Gastroesophageal sphincter (tissue), 4 donors: ENCODE measurements at regions not wholly inside any gene's neighbourhood (a gene's known extent, or its start where the extent isn't known, plus 50 kb on each side); places are given as distances from the start of the nearest gene placed in this dataset.

Experiments
- ATAC-seq: fragments of 150-250 bp; one replicate; pipeline ENCODE4 v1.9.1; 2016; ENCODE audit warnings: mild to moderate bottlenecking, moderate library complexity
- H3K27ac ChIP-seq, 4 donors: fragments of 200-600 bp; sonication (generic) in 3 of 4; 1 replicate in 3 of 4; 2 replicates in 1 of 4; pipeline ENCODE4 v1.5.1; 2016 to 2019
- H3K27me3 ChIP-seq: fragments of 200-600 bp; sonication (generic); one replicate; pipeline ENCODE4 v1.5.1; 2019
- H3K36me3 ChIP-seq, 2 donors: fragments of 200-600 bp; sonication (generic); one replicate each; pipeline ENCODE4 v1.5.1; 2019; ENCODE audit warnings: control low read depth in 1 of 2
- H3K4me1 ChIP-seq, 3 donors: fragments of 200-600 bp; sonication (generic); 1 replicate in 2 of 3; 2 replicates in 1 of 3; pipeline ENCODE4 v1.5.1; 2016 to 2019; ENCODE audit warnings: control low read depth in 2 of 3
- H3K4me3 ChIP-seq, 2 donors: fragments of 200-600 bp; sonication (generic); one replicate each; pipeline ENCODE4 v1.5.1; 2019; ENCODE audit warnings: mild to moderate bottlenecking in 1 of 2, moderate library complexity in 1 of 2
- H3K9me3 ChIP-seq, 3 donors: fragments of 200-600 bp; sonication (generic); one replicate each; pipeline ENCODE4 v1.5.1; 2017 to 2019; ENCODE audit warnings: control low read depth in 2 of 3
- CTCF ChIP-seq, 4 experiments: fragments of 200-600 bp in 2 of 4; fragments of 450-650 bp in 2 of 4; sonication (generic) in 1 of 4; IDR thresholded peaks; one replicate each; pipeline ENCODE4 v1.5.1; 2017 to 2019; ENCODE audit warnings: antibody characterized with exemption in 4 of 4, mild to moderate bottlenecking in 2 of 4, moderate library complexity in 2 of 4
- EP300 ChIP-seq: sonication (generic); formaldehyde crosslinking; IDR thresholded peaks from one replicate; pipeline ENCODE4 v1.6.1; 2017; ENCODE audit warnings: antibody characterized with exemption, mild to moderate bottlenecking
- POLR2A ChIP-seq, 2 donors: fragments of 450-650 bp; IDR thresholded peaks; one replicate each; pipeline ENCODE4 v1.6.1; 2017; ENCODE audit warnings: antibody characterized with exemption in 2 of 2, mild to moderate bottlenecking in 2 of 2, moderate library complexity in 1 of 2
- POLR2AphosphoS5 ChIP-seq: sonication (generic); formaldehyde crosslinking; IDR thresholded peaks from one replicate; pipeline ENCODE4 v1.6.1; 2017; ENCODE audit warnings: antibody characterized with exemption
- WGBS, 2 donors: methylation state at CpG; one replicate each; pipeline ENCODE4 v1.1.5; 2018; ENCODE audit warnings: low coverage in 1 of 2; 5-methylcytosine and 5-hydroxymethylcytosine counted together

GRCh38 chr2:66888246-66888645 is 453.3 kb downstream of the MEIS1 start:
- no peak for ATAC-seq
- H3K27ac ChIP-seq = peak overlapping the region; percentile 5 to 65 (median 37)
- H3K36me3 ChIP-seq = no peaks in the 10 kb centered on the region
- 89 to 94% methylated on average over 1 of the region's 1 CpG for WGBS, 2 donors
- H3K27me3 ChIP-seq = no peaks in the 10 kb centered on the region
- no peak overlapping the region for H3K4me3 ChIP-seq
- H3K4me1 ChIP-seq = peaks cover 0 to 38% (median 3%) of the 10 kb centered on the region in 3 donors
- no peaks in the 10 kb centered on the region for H3K9me3 ChIP-seq
- TF ChIP-seq CTCF (IDR thresholded peaks at IDR 0.05) (no peak), POLR2A (IDR thresholded peaks at IDR 0.05) (no peak), EP300 (no peak), POLR2AphosphoS5 (no peak)

DNA sequence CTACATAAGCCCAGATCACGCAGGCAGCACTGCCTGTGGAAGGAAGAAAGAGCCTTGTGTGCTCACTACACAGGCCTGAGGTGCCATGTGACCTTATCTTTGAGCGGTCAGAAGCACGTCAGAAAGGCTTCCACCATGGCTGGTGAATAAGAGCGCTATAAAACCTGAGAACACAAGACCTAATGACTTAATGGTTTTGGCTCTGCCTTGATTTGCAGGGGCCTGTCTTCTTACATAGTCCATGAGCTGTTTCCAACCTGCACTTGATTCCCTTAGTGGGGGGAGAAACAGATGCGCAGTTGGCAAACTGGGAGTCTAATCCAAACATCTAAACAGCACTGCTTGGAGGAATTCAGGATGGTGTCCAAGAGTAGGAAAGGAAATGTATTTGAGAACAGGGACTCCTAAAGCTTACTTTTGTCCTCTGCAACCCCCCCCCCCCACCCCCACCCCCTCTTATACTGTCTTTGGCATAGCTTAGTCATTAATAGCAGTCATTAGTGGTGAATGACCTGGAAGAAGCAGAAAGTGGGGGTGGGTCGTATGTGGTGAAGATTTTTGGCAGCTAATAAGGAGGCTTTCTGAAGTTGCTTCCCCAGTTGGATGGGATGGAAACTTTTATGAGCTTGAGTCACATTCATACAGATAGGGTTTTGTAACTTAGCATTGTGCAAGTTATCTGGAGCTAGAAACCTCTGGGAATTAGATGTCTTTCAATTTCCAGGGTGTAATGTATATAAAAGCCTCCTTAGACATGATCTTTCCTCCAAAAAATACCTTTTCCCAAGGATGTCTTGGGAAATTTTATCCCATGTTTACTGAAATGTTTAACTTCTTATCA is 454.1 kb downstream of the MEIS1 start:
- peaks cover 0 to 38% (median 3%) of the 10 kb centered on the region in 3 donors for H3K4me1 ChIP-seq
- H3K27ac ChIP-seq = peak overlapping the region; percentile 29 to 65 (median 44)

GRCh38 chr2:66889632-66889882 is 454.6 kb downstream of the MEIS1 start:
- no peaks in the 10 kb centered on the region for H3K27me3 ChIP-seq
- ATAC-seq = peak; percentile 6
- no peak overlapping the region for H3K4me3 ChIP-seq
- H3K9me3 ChIP-seq = no peaks in the 10 kb centered on the region
- H3K4me1 ChIP-seq = peaks cover 0 to 38% (median 3%) of the 10 kb centered on the region in 3 donors
- TF ChIP-seq EP300 = no peak
- TF ChIP-seq POLR2AphosphoS5 = no peak
- TF ChIP-seq CTCF (IDR thresholded peaks at IDR 0.05) = no peak
- no peak for TF ChIP-seq POLR2A (IDR thresholded peaks at IDR 0.05)
- no peaks in the 10 kb centered on the region for H3K36me3 ChIP-seq
- WGBS, 2 donors = 32 to 34% methylated on average over 2 of the region's 2 CpGs
- H3K27ac ChIP-seq = peak overlapping the region in 3 of 4 donors; percentile 44 to 65 (median 45)

More for the DNA sequence above, 454.1 kb downstream of the MEIS1 start:
- Histone ChIP-seq H3K27me3 (no peaks in the 10 kb centered on the region), H3K4me3 (no peak overlapping the region), H3K36me3 (no peaks in the 10 kb centered on the region), H3K9me3 (no peaks in the 10 kb centered on the region)
- 41 to 70% methylated on average over 6 of the region's 6 CpGs for WGBS, 2 donors
- ATAC-seq = peak; percentile 78
- no peak for TF ChIP-seq EP300
- TF ChIP-seq CTCF (IDR thresholded peaks at IDR 0.05) = no peak
- TF ChIP-seq POLR2AphosphoS5 = no peak
- no peak for TF ChIP-seq POLR2A (IDR thresholded peaks at IDR 0.05)

GRCh38 chr2:66890166-66890742 is 455.3 kb downstream of the MEIS1 start:
- Histone ChIP-seq H3K4me3 (no peak overlapping the region), H3K9me3 (no peaks in the 10 kb centered on the region), H3K4me1 (peaks cover 0 to 36% (median 3%) of the 10 kb centered on the region in 3 donors), H3K36me3 (no peaks in the 10 kb centered on the region), H3K27me3 (no peaks in the 10 kb centered on the region), H3K27ac (peak overlapping the region in 1 of 4 donors; percentile 45)
- TF ChIP-seq CTCF (IDR thresholded peaks at IDR 0.05) = no peak
- no peak for TF ChIP-seq EP300
- no peak for TF ChIP-seq POLR2AphosphoS5
- TF ChIP-seq POLR2A (IDR thresholded peaks at IDR 0.05) = no peak
- ATAC-seq = no peak

GRCh38 chr2:66895206-66895605 is 460.3 kb downstream of the MEIS1 start:
- no peaks in the 10 kb centered on the region for H3K9me3 ChIP-seq

More at GRCh38 chr2:66895206-66895605, 460.3 kb downstream of the MEIS1 start:
- no peak for ATAC-seq
- peaks cover 0 to 23% (median 3%) of the 10 kb centered on the region in 3 donors for H3K4me1 ChIP-seq
- no peak overlapping the region for H3K4me3 ChIP-seq
- 70 to 81% methylated on average over 2 of the region's 2 CpGs for WGBS, 2 donors
- H3K27ac ChIP-seq = no peak overlapping the region
- no peaks in the 10 kb centered on the region for H3K36me3 ChIP-seq
- TF ChIP-seq CTCF (IDR thresholded peaks at IDR 0.05) = no peak
- TF ChIP-seq POLR2A (IDR thresholded peaks at IDR 0.05) = no peak
- no peak for TF ChIP-seq EP300
- no peak for TF ChIP-seq POLR2AphosphoS5
- H3K27me3 ChIP-seq = no peaks in the 10 kb centered on the region
